IMR-90 (cell line): ENCODE measurements at regions not wholly inside any gene's neighbourhood (a gene's known extent, or its start where the extent isn't known, plus 50 kb on each side); places are given as distances from the start of the nearest gene placed in this dataset.

Experiments
- ATAC-seq: fragments of 200-7000 bp; cut with Tn5 transposase; 2 replicates; pipeline ENCODE4 v1.9.1; 2020; ENCODE audit warnings: low read depth, mild to moderate bottlenecking, moderate library complexity
- BruUV-seq: library from RNA; stranded (reverse); fragments of 400-500 nt; replicated peaks from 2 replicates; lab custom pipeline; 2021; lab: Mats Ljungman, UMichigan
- CTCF ChIA-PET: fragments of 300-600 bp; formaldehyde crosslinking; extraction: SDS; loops from one replicate; lab custom pipeline; 2021; ENCODE audit warnings: antibody characterized with exemption; lab: Yijun Ruan, JAX
- POLR2A ChIA-PET: fragments of 300-600 bp; sonication (Branson Sonifier 250); formaldehyde crosslinking; loops from one replicate; lab custom pipeline; 2022; ENCODE audit warnings: antibody characterized with exemption; ENCODE audit not compliant: unreplicated experiment; lab: Charles Lee
- DNase-seq: peaks from one replicate; pipeline ENCODE4 v3.0.0; 2013
- H2AFZ ChIP-seq: replicated peaks from 2 replicates; pipeline ENCODE3; 2013; ENCODE audit warnings: low read length, mild to moderate bottlenecking; ENCODE audit not compliant: poor library complexity
- H2AK5ac ChIP-seq: 2 replicates; pipeline ENCODE4 v1.6.1; 2013; ENCODE audit warnings: low read depth, low read length, inconsistent platforms
- H2AK9ac ChIP-seq: replicated peaks from 2 replicates; pipeline ENCODE3; 2013; ENCODE audit warnings: mild to moderate bottlenecking, low read depth, low read length, moderate library complexity; ENCODE audit not compliant: poor library complexity
- H2BK120ac ChIP-seq: 2 replicates; pipeline ENCODE4 v1.6.1; 2013; ENCODE audit warnings: low read depth, low read length, inconsistent platforms
- H2BK15ac ChIP-seq: 3 replicates; pipeline ENCODE4 v1.6.1; 2013; ENCODE audit warnings: low read depth, low read length, inconsistent platforms
- H2BK20ac ChIP-seq: 2 replicates; pipeline ENCODE4 v1.6.1; 2013; ENCODE audit warnings: low read depth, mild to moderate bottlenecking, inconsistent platforms, low read length, moderate library complexity
- H2BK5ac ChIP-seq: 2 replicates; pipeline ENCODE4 v1.6.1; 2013; ENCODE audit warnings: mild to moderate bottlenecking, low read depth, low read length, inconsistent platforms; ENCODE audit not compliant: poor library complexity, severe bottlenecking
- H3K14ac ChIP-seq: replicated peaks from 2 replicates; pipeline ENCODE4 v1.6.1; 2013; ENCODE audit warnings: low read depth, low read length, inconsistent platforms
- H3K18ac ChIP-seq: 2 replicates; pipeline ENCODE4 v1.6.1; 2013; ENCODE audit warnings: low read depth, low read length, control low read depth
- H3K23ac ChIP-seq: 2 replicates; pipeline ENCODE4 v1.6.1; 2013; ENCODE audit warnings: low read depth, low read length, inconsistent platforms
- H3K27ac ChIP-seq: 2 replicates; pipeline ENCODE4 v1.5.1; 2013; ENCODE audit warnings: mild to moderate bottlenecking, control low read depth, low read length; ENCODE audit not compliant: insufficient read depth
- H3K27me3 ChIP-seq: 2 replicates; pipeline ENCODE4 v1.6.1; 2013; ENCODE audit warnings: low read length; ENCODE audit not compliant: control insufficient read depth, insufficient read depth
- H3K36me3 ChIP-seq: 2 replicates; pipeline ENCODE4 v1.6.1; 2013; ENCODE audit warnings: low read length, mixed read lengths; ENCODE audit not compliant: control insufficient read depth, insufficient read depth
- H3K4ac ChIP-seq: 2 replicates; pipeline ENCODE4 v1.6.1; 2013; ENCODE audit warnings: low read depth, low read length, inconsistent platforms
- H3K4me1 ChIP-seq: 2 replicates; pipeline ENCODE4 v1.6.1; 2013; ENCODE audit warnings: low read length, mixed read lengths; ENCODE audit not compliant: control insufficient read depth, insufficient read depth
- H3K4me2 ChIP-seq: 2 replicates; pipeline ENCODE4 v1.6.1; 2013; ENCODE audit warnings: low read depth, mild to moderate bottlenecking, control low read depth, low read length, moderate library complexity
- H3K4me3 ChIP-seq: 2 replicates; pipeline ENCODE4 v1.5.1; 2013; ENCODE audit warnings: low read depth, mild to moderate bottlenecking, control low read depth, low read length, moderate library complexity; ENCODE audit not compliant: insufficient read depth
- H3K56ac ChIP-seq: 2 replicates; pipeline ENCODE4 v1.6.1; 2013; ENCODE audit warnings: low read length, inconsistent platforms; ENCODE audit not compliant: insufficient read depth; ENCODE audit errors: extremely low read depth
- H3K79me1 ChIP-seq, 2 experiments: 2 replicates each; pipeline ENCODE4 v1.6.1; 2013; ENCODE audit warnings: low read length in 2 of 2, inconsistent platforms in 1 of 2, low read depth in 1 of 2
- H3K9ac ChIP-seq: 2 replicates; pipeline ENCODE4 v1.6.1; 2013; ENCODE audit warnings: low read depth, low read length, control low read depth
- H3K9me1 ChIP-seq: 2 replicates; pipeline ENCODE4 v1.6.1; 2013; ENCODE audit warnings: low read length, inconsistent platforms; ENCODE audit not compliant: insufficient read depth
- H3K9me3 ChIP-seq: 2 replicates; pipeline ENCODE4 v1.6.1; 2013; ENCODE audit warnings: low read length; ENCODE audit not compliant: control insufficient read depth, insufficient read depth
- H4K20me1 ChIP-seq: 2 replicates; pipeline ENCODE4 v1.6.1; 2013; ENCODE audit warnings: low read length, inconsistent platforms; ENCODE audit not compliant: insufficient read depth
- H4K5ac ChIP-seq: 2 replicates; pipeline ENCODE4 v1.6.1; 2013; ENCODE audit warnings: mild to moderate bottlenecking, low read depth, low read length, control low read depth
- H4K8ac ChIP-seq, 2 experiments: 2 replicates each; pipeline ENCODE4 v1.6.1; 2013; ENCODE audit warnings: low read depth in 2 of 2, low read length in 2 of 2, control low read depth in 1 of 2, inconsistent platforms in 1 of 2
- H4K91ac ChIP-seq: 2 replicates; pipeline ENCODE4 v1.6.1; 2013; ENCODE audit warnings: low read depth, low read length, inconsistent platforms; ENCODE audit not compliant: insufficient read depth
- BHLHE40 ChIP-seq: fragments of 150-350 bp; IDR thresholded peaks from 2 replicates; pipeline ENCODE4 v1.6.1; 2016; ENCODE audit warnings: mild to moderate bottlenecking, low read depth, low read length
- WGBS, 2 experiments: methylation state at CpG; one replicate each; pipeline versions ENCODE4 v1.1.5 to v1.1.7; 2013; ENCODE audit warnings: missing lambda C conversion rate in 2 of 2; ENCODE audit not compliant: insufficient read length in 1 of 2; ENCODE audit errors: extremely low coverage in 2 of 2; 5-methylcytosine and 5-hydroxymethylcytosine counted together
- dilution Hi-C: fragments of 300-500 bp; cut with HindIII; formaldehyde crosslinking; loops from one replicate; pipeline ENCODE4 v1.14.3; 2018; ENCODE audit warnings: low sequenced_read_pairs; ENCODE audit not compliant: unreplicated experiment
- in situ Hi-C: fragments of 300-500 bp; cut with MboI; formaldehyde crosslinking; loops from 3 replicates; pipeline ENCODE4 v1.14.3; 2019; ENCODE audit warnings: low sequenced_read_pairs, inconsistent platforms, mixed read lengths
- intact Hi-C: fragments of 100-400 bp; cut with micrococcal nuclease; formaldehyde crosslinking; loops from 2 replicates; pipeline ENCODE4 v1.10.0; 2022

GRCh38 chr5:74506119-74506518 lies 134.4 kb downstream of the ENC1 start:
- DNase-seq (no peak), ATAC-seq (no peak)
- in situ Hi-C loops, result no loop called here
- Histone ChIP-seq H3K27me3 (peaks cover 5% of the 10 kb centered on the region), H2AK9ac (no peak overlapping the region), H4K20me1 (no peaks in the 10 kb centered on the region), H2BK15ac (no peak overlapping the region), H4K5ac (no peak overlapping the region), H3K14ac (no peak overlapping the region), H3K4me3 (no peak overlapping the region), H4K91ac (no peak overlapping the region), H2BK5ac (no peak overlapping the region), H3K18ac (no peak overlapping the region), H2AFZ (no peak overlapping the region), H4K8ac (no peak overlapping the region), H3K4me1 (no peaks in the 10 kb centered on the region), H3K79me1 (no peaks in the 10 kb centered on the region), H3K4ac (no peak overlapping the region), H3K9me3 (no peaks in the 10 kb centered on the region), H3K56ac (no peak overlapping the region), H3K23ac (no peak overlapping the region), H3K36me3 (no peaks in the 10 kb centered on the region), H3K9me1 (no peaks in the 10 kb centered on the region), H2BK120ac (no peak overlapping the region), H3K9ac (no peak overlapping the region), H2BK20ac (no peak overlapping the region), H3K4me2 (no peak overlapping the region), H3K27ac (no peak overlapping the region), H2AK5ac (no peak overlapping the region)
- ChIA-PET CTCF (no interaction called here), POLR2A (no interaction called here)
- TF ChIP-seq BHLHE40, result no peak
- dilution Hi-C loops, result no loop called here
- intact Hi-C loops, result no loop called here
- WGBS, 2 experiments, result 64% methylated on average over 3 of the region's 8 CpGs; no CpG with 5 or more reads in 1 of the 2 experiments
- no TSS peak for BruUV-seq
